ENCODE measurements at regions not wholly inside any gene's neighbourhood (a gene's known extent, or its start where the extent isn't known, plus 50 kb on each side); places are given as distances from the start of the nearest gene placed in this dataset.

GRCh38 chr9:78606001-78606379, 309.1 kb downstream of the PSAT1 start:
- no peaks in the 10 kb centered on the region for H3K36me3 Mint-ChIP-seq (ENCODE audit: low read depth)
- no peaks in the 10 kb centered on the region for H3K9me3 Mint-ChIP-seq
- no peaks in the 10 kb centered on the region for H3K27me3 Mint-ChIP-seq
- no peak overlapping the region for H3K27ac Mint-ChIP-seq
- no peaks in the 10 kb centered on the region for H3K4me1 Mint-ChIP-seq (ENCODE audit: low read depth)
- no peak overlapping the region for H3K4me3 Mint-ChIP-seq

- no peak overlapping the region for H3K27ac Mint-ChIP-seq
- no peaks in the 10 kb centered on the region for H3K36me3 Mint-ChIP-seq (ENCODE audit: low read depth)
- no peak overlapping the region for H3K4me3 Mint-ChIP-seq
- H3K9me3 Mint-ChIP-seq: no peaks in the 10 kb centered on the region
- H3K4me1 Mint-ChIP-seq (ENCODE audit: low read depth): no peaks in the 10 kb centered on the region
- no peaks in the 10 kb centered on the region for H3K27me3 Mint-ChIP-seq
Measured at GRCh38 chr9:78607853-78608252, 310.9 kb downstream of the PSAT1 start.

- no peaks in the 10 kb centered on the region for H3K4me1 Mint-ChIP-seq (ENCODE audit: low read depth)
- no peaks in the 10 kb centered on the region for H3K9me3 Mint-ChIP-seq
- no peak overlapping the region for H3K4me3 Mint-ChIP-seq
- H3K27ac Mint-ChIP-seq: no peak overlapping the region
- no peaks in the 10 kb centered on the region for H3K27me3 Mint-ChIP-seq
- no peaks in the 10 kb centered on the region for H3K36me3 Mint-ChIP-seq (ENCODE audit: low read depth)
Measured at GRCh38 chr9:78609450-78609849, 312.5 kb downstream of the PSAT1 start.

GRCh38 chr9:78612091-78612490, 315.2 kb downstream of the PSAT1 start:
- Mint-ChIP-seq H3K36me3 (ENCODE audit: low read depth) (no peaks in the 10 kb centered on the region), H3K4me1 (ENCODE audit: low read depth) (no peaks in the 10 kb centered on the region), H3K9me3 (no peaks in the 10 kb centered on the region), H3K27ac (no peak overlapping the region), H3K27me3 (no peaks in the 10 kb centered on the region), H3K4me3 (no peak overlapping the region)

- Mint-ChIP-seq H3K9me3 (no peaks in the 10 kb centered on the region), H3K27ac (no peak overlapping the region), H3K4me1 (ENCODE audit: low read depth) (no peaks in the 10 kb centered on the region)
Measured at GRCh38 chr9:78613006-78613405, 316.1 kb downstream of the PSAT1 start.

GRCh38 chr9:78614892-78615291, 318.0 kb downstream of the PSAT1 start:
- Mint-ChIP-seq H3K27me3 (no peaks in the 10 kb centered on the region), H3K4me1 (ENCODE audit: low read depth) (no peaks in the 10 kb centered on the region), H3K27ac (no peak overlapping the region), H3K4me3 (no peak overlapping the region), H3K36me3 (ENCODE audit: low read depth) (no peaks in the 10 kb centered on the region), H3K9me3 (no peaks in the 10 kb centered on the region)

More at GRCh38 chr9:78613006-78613405, 316.1 kb downstream of the PSAT1 start:
- no peak overlapping the region for H3K4me3 Mint-ChIP-seq
- no peaks in the 10 kb centered on the region for H3K36me3 Mint-ChIP-seq (ENCODE audit: low read depth)
- H3K27me3 Mint-ChIP-seq: no peaks in the 10 kb centered on the region

- Mint-ChIP-seq H3K27me3 (no peaks in the 10 kb centered on the region), H3K4me1 (ENCODE audit: low read depth) (no peaks in the 10 kb centered on the region), H3K4me3 (no peak overlapping the region), H3K36me3 (ENCODE audit: low read depth) (no peaks in the 10 kb centered on the region), H3K27ac (no peak overlapping the region), H3K9me3 (no peaks in the 10 kb centered on the region)
Measured at GRCh38 chr9:78615372-78615771, 318.4 kb downstream of the PSAT1 start.

GRCh38 chr9:78618735-78619134, 321.8 kb downstream of the PSAT1 start:
- Mint-ChIP-seq H3K36me3 (ENCODE audit: low read depth) (no peaks in the 10 kb centered on the region), H3K4me1 (ENCODE audit: low read depth) (no peaks in the 10 kb centered on the region), H3K27me3 (no peaks in the 10 kb centered on the region)

GRCh38 chr9:78620303-78620702, 323.4 kb downstream of the PSAT1 start:
- Mint-ChIP-seq H3K27me3 (no peaks in the 10 kb centered on the region), H3K27ac (no peak overlapping the region), H3K4me1 (ENCODE audit: low read depth) (no peaks in the 10 kb centered on the region), H3K9me3 (no peaks in the 10 kb centered on the region), H3K36me3 (ENCODE audit: low read depth) (no peaks in the 10 kb centered on the region), H3K4me3 (no peak overlapping the region)

More at GRCh38 chr9:78618735-78619134, 321.8 kb downstream of the PSAT1 start:
- H3K27ac Mint-ChIP-seq: no peak overlapping the region
- no peaks in the 10 kb centered on the region for H3K9me3 Mint-ChIP-seq
- H3K4me3 Mint-ChIP-seq: no peak overlapping the region

- no peaks in the 10 kb centered on the region for H3K9me3 Mint-ChIP-seq
- no peaks in the 10 kb centered on the region for H3K4me1 Mint-ChIP-seq (ENCODE audit: low read depth)
- H3K36me3 Mint-ChIP-seq (ENCODE audit: low read depth): no peaks in the 10 kb centered on the region
- no peaks in the 10 kb centered on the region for H3K27me3 Mint-ChIP-seq
- H3K4me3 Mint-ChIP-seq: no peak overlapping the region
- no peak overlapping the region for H3K27ac Mint-ChIP-seq
Measured at GRCh38 chr9:78620764-78621163, 323.8 kb downstream of the PSAT1 start.

- Mint-ChIP-seq H3K9me3 (no peaks in the 10 kb centered on the region), H3K36me3 (ENCODE audit: low read depth) (no peaks in the 10 kb centered on the region), H3K4me3 (no peak overlapping the region), H3K27ac (no peak overlapping the region), H3K27me3 (no peaks in the 10 kb centered on the region), H3K4me1 (ENCODE audit: low read depth) (no peaks in the 10 kb centered on the region)
Measured at GRCh38 chr9:78622126-78622525, 325.2 kb downstream of the PSAT1 start.

- no peak overlapping the region for H3K4me3 Mint-ChIP-seq
- H3K27me3 Mint-ChIP-seq: no peaks in the 10 kb centered on the region
- no peaks in the 10 kb centered on the region for H3K36me3 Mint-ChIP-seq (ENCODE audit: low read depth)
- H3K4me1 Mint-ChIP-seq (ENCODE audit: low read depth): no peaks in the 10 kb centered on the region
- H3K27ac Mint-ChIP-seq: no peak overlapping the region
- no peaks in the 10 kb centered on the region for H3K9me3 Mint-ChIP-seq
Measured at GRCh38 chr9:78626971-78627370, 330.0 kb downstream of the PSAT1 start.

- Mint-ChIP-seq H3K27me3 (peaks cover 8% of the 10 kb centered on the region), H3K36me3 (ENCODE audit: low read depth) (no peaks in the 10 kb centered on the region), H3K4me1 (ENCODE audit: low read depth) (no peaks in the 10 kb centered on the region), H3K9me3 (no peaks in the 10 kb centered on the region), H3K4me3 (no peak overlapping the region), H3K27ac (no peak overlapping the region)
Measured at GRCh38 chr9:78630966-78631365, 334.0 kb downstream of the PSAT1 start.

GRCh38 chr9:78640728-78641127, 343.8 kb downstream of the PSAT1 start:
- Mint-ChIP-seq H3K4me3 (no peak overlapping the region), H3K4me1 (ENCODE audit: low read depth) (no peaks in the 10 kb centered on the region), H3K36me3 (ENCODE audit: low read depth) (no peaks in the 10 kb centered on the region), H3K27me3 (peaks cover under 1% of the 10 kb centered on the region), H3K9me3 (no peaks in the 10 kb centered on the region), H3K27ac (no peak overlapping the region)

GRCh38 chr9:78644359-78644758, 347.4 kb downstream of the PSAT1 start:
- Mint-ChIP-seq H3K27me3 (no peaks in the 10 kb centered on the region), H3K36me3 (ENCODE audit: low read depth) (no peaks in the 10 kb centered on the region), H3K27ac (no peak overlapping the region), H3K4me3 (no peak overlapping the region), H3K9me3 (peaks cover 6% of the 10 kb centered on the region), H3K4me1 (ENCODE audit: low read depth) (no peaks in the 10 kb centered on the region)

- H3K4me3 Mint-ChIP-seq: no peak overlapping the region
- H3K4me1 Mint-ChIP-seq (ENCODE audit: low read depth): no peaks in the 10 kb centered on the region
- no peaks in the 10 kb centered on the region for H3K36me3 Mint-ChIP-seq (ENCODE audit: low read depth)
- no peak overlapping the region for H3K27ac Mint-ChIP-seq
- no peaks in the 10 kb centered on the region for H3K27me3 Mint-ChIP-seq
- peaks cover 4% of the 10 kb centered on the region for H3K9me3 Mint-ChIP-seq
Measured at GRCh38 chr9:78654324-78654723, 357.4 kb downstream of the PSAT1 start.

Data from stimulated activated naive CD8-positive, alpha-beta T cell treated with anti-CD3 and anti-CD28 coated beads, Interleukin-15, Interleukin-2, amounts not matched to agents 100 ng/mL and 50 ng/mL, for 24 hours (primary cell).